Mesothelial cell of epicardium (in vitro differentiated cells): ENCODE measurements at regions not wholly inside any gene's neighbourhood (a gene's known extent, or its start where the extent isn't known, plus 50 kb on each side); places are given as distances from the start of the nearest gene placed in this dataset.

Experiments
- DNase-seq, 2 experiments: peaks; one replicate each; pipeline ENCODE4 v3.0.0; 2021; ENCODE audit warnings: low spot score in 2 of 2; ENCODE audit not compliant: unreplicated experiment in 2 of 2
- H3K27ac Mint-ChIP-seq: 2 replicates; pipeline ENCODE4 v1.8.0; 2021; ENCODE audit warnings: mixed read lengths
- H3K27me3 Mint-ChIP-seq: 2 replicates; pipeline ENCODE4 v1.8.0; 2021; ENCODE audit warnings: low read depth, mixed read lengths
- H3K36me3 Mint-ChIP-seq: 2 replicates; pipeline ENCODE4 v1.8.0; 2021; ENCODE audit warnings: mixed read lengths
- H3K4me1 Mint-ChIP-seq: 2 replicates; pipeline ENCODE4 v1.8.0; 2021; ENCODE audit warnings: mixed read lengths
- H3K4me3 Mint-ChIP-seq: 2 replicates; pipeline ENCODE4 v1.8.0; 2021; ENCODE audit warnings: mild to moderate bottlenecking, moderate library complexity, mixed read lengths
- H3K9me3 Mint-ChIP-seq: 2 replicates; pipeline ENCODE4 v1.8.0; 2021; ENCODE audit warnings: mixed read lengths
- CTCF ChIP-seq: fragments of 200-600 bp; sonication (generic); IDR thresholded peaks from one replicate; pipeline ENCODE4 v1.5.0; 2021; ENCODE audit warnings: antibody characterized with exemption; ENCODE audit not compliant: unreplicated experiment

DNA sequence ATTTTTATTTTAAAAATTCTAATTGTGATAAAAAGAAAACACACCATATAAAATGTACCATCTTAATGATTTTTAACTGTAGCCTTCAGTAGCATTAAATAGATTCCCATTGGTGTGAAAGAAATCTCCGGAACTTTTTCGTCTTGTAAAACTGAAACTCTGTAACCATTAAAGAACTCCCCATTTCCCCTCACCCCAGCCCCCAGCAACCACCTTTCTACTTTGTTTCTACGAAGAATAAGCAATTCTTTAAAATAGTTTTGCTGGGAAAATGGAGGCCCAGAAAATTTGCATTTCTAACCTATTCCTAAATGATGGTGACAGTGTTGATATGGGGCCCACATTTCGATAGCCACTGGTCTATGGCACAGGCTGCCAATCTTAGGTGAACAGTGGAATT is 305.4 kb upstream of the PFKP start:
- Mint-ChIP-seq H3K27ac (no peak overlapping the region), H3K4me3 (no peak overlapping the region), H3K4me1 (no peaks in the 10 kb centered on the region), H3K36me3 (no peaks in the 10 kb centered on the region), H3K9me3 (peaks cover 9% of the 10 kb centered on the region), H3K27me3 (peaks cover 12% of the 10 kb centered on the region)
- no peak for DNase-seq
- no peak for TF ChIP-seq CTCF

GRCh38 chr10:2761311-2761710 is 306.0 kb upstream of the PFKP start:
- Mint-ChIP-seq H3K9me3 (peaks cover 9% of the 10 kb centered on the region), H3K27me3 (peaks cover 12% of the 10 kb centered on the region), H3K4me1 (no peaks in the 10 kb centered on the region), H3K4me3 (no peak overlapping the region), H3K36me3 (no peaks in the 10 kb centered on the region), H3K27ac (no peak overlapping the region)
- TF ChIP-seq CTCF: no peak
- DNase-seq: no peak

- TF ChIP-seq CTCF: no peak
- peaks cover 9% of the 10 kb centered on the region for H3K9me3 Mint-ChIP-seq
- no peak overlapping the region for H3K27ac Mint-ChIP-seq
- H3K27me3 Mint-ChIP-seq: peaks cover 15% of the 10 kb centered on the region
- no peak overlapping the region for H3K4me3 Mint-ChIP-seq
- no peak for DNase-seq
- H3K4me1 Mint-ChIP-seq: no peaks in the 10 kb centered on the region
- no peaks in the 10 kb centered on the region for H3K36me3 Mint-ChIP-seq
These were observed 306.6 kb upstream of the PFKP start for GRCh38 chr10:2760736-2761135.

GRCh38 chr10:2759233-2759632 is 308.1 kb upstream of the PFKP start:
- Mint-ChIP-seq H3K27ac (no peak overlapping the region), H3K9me3 (peaks cover 9% of the 10 kb centered on the region), H3K4me1 (no peaks in the 10 kb centered on the region), H3K27me3 (peaks cover 11% of the 10 kb centered on the region), H3K4me3 (no peak overlapping the region), H3K36me3 (no peaks in the 10 kb centered on the region)
- TF ChIP-seq CTCF: no peak
- no peak for DNase-seq

GRCh38 chr10:2754943-2755342 is 312.4 kb upstream of the PFKP start:
- Mint-ChIP-seq H3K4me3 (no peak overlapping the region), H3K27ac (no peak overlapping the region), H3K9me3 (no peaks in the 10 kb centered on the region), H3K36me3 (no peaks in the 10 kb centered on the region), H3K4me1 (no peaks in the 10 kb centered on the region), H3K27me3 (peaks cover 15% of the 10 kb centered on the region)
- no peak for DNase-seq
- TF ChIP-seq CTCF: no peak

DNA sequence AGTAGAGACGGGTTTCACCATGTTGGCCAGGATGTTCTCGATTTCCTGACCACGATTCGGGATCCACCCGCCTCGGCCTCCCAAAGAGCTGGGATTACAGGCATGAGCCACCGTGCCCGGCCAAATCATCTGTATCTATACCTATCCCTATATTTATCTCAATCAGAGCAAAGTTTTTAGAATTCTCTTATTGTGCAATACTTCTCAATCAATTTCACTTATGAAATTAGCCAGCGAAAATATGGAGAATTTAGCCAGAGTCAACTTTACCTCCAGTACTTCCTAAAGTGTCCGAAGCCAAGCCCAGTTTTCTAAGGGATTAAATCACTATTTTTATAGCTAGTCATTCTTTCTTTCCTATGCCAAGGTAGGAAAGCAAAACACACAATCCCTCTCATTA is 319.1 kb upstream of the PFKP start:
- H3K4me3 Mint-ChIP-seq: no peak overlapping the region
- peaks cover 13% of the 10 kb centered on the region for H3K27me3 Mint-ChIP-seq
- no peaks in the 10 kb centered on the region for H3K4me1 Mint-ChIP-seq
- no peaks in the 10 kb centered on the region for H3K9me3 Mint-ChIP-seq
- no peak for DNase-seq
- no peak for TF ChIP-seq CTCF
- no peaks in the 10 kb centered on the region for H3K36me3 Mint-ChIP-seq
- no peak overlapping the region for H3K27ac Mint-ChIP-seq
